ENCODE measurements at regions not wholly inside any gene's neighbourhood (a gene's known extent, or its start where the extent isn't known, plus 50 kb on each side); places are given as distances from the start of the nearest gene placed in this dataset.
"Not testable (repeated sequence)": the region's sequence is repeated elsewhere in the genome, so short reads cannot be mapped to it uniquely, and the experiment has no call there.

DNA sequence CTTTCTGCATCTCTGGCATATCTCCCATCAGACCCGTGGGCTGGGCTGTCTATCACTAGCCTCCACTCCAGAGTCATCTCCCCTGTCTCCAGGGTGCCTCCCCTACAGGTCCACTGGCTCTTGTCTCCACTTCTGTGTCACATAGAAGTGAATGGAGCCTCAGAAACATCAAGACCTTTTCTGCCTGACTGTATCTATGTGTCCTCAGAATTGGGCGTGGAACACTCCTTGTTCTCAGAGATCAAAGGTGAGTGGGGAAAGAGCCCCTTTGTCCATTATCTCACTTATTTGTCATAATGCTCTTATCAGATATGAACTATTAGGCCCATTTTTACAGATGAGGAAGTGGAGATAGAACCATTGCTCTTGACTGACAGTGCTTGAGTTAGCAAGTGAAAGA, 211.0 kb downstream of the CYRIA start:
- DNase-seq = no peak

DNA sequence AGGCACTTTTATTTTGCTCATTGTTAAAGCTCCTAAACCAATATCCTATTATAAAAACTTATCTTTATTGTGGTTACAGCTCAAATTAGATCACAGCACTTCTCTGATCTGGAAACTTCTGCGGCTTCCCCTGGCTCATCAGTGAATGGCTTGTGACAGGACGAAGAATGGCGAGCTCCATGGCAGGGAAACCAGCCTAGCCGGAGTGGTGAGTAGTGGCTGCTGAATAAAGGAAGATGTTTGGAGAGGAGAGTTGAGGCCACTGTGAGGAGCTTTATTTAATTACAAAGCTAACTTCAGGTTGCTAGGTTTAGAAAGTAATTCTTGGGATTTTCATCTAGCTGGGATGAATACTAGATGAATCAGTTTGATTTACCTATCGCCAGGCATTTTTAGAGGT, 213.5 kb downstream of the CYRIA start:
- DNase-seq = no peak

DNA sequence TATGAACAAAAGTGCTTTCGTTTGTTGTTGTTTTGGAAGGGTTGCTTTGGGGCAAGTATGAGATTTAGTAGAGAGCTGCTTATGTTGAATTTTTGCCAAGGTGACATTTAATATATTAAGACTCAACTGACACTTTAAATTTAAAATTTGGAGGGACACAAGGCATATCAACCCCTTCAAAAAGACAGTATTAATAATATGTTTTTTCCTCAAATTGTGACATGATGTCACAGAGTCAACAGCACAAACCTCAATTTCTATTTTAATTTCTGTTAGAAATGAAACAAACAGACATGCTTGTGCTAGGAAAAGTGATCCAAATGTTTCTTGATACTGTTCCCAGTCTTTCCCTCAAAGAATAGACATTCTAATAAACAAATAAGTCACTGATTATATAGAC, 218.9 kb downstream of the CYRIA start:
- DNase-seq = no peak

DNA sequence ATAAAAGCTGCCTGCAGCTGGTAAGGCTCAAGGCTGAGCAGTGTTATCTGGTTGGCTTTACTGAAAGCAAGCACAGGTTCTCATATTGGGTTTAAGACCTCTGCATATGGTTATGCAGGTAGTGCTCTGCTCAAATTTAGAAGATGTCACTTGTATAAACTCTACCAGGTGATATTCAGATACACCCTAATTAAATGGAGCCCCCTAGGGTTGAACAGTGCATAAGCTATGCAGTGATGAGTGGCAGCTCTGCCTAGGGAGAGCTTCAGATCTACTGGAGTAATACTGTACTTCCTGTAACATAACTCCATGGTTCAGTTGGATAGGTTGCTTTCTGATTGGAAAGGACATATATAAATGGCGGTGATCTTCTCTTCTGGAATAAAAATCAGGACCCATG, 222.7 kb downstream of the CYRIA start:
- DNase-seq = no peak

DNA sequence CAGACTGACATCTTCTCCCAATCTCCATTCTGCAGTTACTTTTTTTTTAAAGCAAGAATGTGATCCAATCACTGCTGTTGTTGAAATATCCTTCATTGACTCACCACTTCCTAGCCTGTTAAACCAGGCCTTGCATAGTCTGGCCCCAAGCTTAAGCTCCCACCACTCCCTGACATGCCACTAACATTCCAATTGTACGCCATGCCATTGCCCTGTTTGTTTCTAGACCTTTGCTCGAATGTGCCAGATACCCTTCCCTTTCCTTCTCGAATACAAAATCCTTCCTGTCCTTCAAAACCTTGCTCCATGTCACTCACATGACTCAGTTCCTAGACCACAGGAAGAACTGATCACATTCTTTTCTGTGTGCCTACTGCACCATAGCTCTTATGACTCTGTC, 224.2 kb downstream of the CYRIA start:
- no peak for DNase-seq

DNA sequence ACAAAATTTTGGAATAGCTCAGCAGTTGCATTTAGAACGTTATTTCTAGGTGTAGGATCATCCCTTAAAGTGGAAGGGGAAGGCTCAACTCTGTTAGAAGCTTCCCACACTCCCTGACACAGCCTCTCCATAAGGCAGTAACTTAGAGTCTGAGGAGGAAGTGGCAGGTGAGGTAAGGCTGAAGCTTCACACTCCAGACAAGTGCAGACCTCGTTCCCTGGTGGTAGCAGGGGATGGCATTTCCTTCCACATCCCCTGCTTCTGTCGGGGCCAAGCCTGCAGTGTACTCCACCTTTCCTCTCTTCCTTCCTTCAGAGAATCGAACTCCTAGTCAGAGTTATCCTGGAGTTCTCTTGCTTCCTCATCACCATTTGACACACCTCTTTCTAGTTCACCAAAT, 224.7 kb downstream of the CYRIA start:
- no peak for DNase-seq

DNA sequence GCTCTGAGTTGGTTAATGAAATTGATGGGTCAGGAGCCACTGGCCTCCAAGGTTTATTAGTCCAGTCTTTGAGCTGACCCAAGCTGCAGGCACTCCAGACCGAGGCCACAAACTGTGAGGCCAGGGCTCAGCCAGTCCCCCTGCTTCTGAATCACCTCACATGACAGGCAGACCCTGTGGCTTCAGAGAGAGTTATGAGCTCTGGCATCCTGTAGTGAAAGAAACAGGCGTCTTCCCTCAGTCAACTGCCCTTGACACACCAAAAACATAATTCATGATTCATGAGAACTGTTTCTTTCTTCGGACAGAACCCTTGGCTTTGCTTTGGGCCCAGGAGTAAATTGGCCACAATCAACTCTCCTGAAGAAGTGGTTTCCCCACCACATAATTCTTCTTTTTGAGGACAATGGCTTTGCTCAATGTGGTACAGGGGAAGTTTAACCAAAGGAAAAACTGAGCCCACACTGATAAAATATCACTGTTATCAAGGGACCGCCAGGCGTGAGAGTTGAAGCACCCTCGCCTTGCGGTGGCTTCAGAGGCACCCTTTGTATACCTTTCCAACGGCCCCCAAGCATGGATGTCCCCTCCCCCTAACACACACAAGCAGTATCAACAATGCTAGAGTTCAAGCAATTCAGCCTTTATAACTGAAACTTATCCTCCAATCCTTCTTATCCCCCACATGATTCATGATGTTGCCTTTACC, 226.9 kb downstream of the CYRIA start:
- DNase-seq = no peak

DNA sequence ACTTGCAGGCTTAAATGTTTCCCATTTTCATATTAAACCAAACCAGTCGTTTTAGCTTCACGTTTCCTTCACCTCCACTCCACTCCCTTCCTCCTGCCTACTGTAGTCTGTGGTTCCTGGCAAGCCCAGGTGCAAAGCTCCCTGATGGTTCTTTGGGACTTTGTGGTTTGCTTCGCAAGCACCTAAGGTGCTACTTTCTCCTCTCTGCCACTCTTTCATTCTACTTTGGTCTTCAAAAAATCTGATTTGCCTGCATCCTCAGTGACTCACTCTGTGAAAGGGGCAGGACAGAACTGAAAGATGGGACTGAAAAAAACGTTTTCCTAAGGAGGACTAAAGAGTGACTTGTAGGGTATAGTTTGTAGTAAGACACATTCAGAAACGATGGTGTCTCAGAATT, 228.4 kb downstream of the CYRIA start:
- no peak for DNase-seq

DNA sequence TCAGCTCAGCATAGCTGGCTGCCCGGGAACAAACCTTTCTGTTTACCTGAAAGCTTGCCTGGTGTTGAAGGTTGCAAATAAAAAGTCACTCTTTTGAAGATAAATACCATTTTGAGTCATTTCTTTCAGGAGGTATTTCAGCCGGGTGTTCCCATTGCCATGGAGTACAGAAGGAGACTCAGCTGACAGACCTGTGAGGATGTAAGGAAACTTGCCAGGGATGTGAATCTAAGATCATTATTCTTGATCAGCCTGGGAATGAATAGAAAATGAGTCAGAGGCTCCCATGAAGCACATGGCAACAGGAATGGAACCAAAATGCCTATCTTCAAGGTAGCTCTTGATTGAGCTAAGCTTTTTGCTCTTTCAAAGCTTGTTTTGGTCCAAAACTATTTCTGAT, 231.2 kb downstream of the CYRIA start:
- DNase-seq = no peak

DNA sequence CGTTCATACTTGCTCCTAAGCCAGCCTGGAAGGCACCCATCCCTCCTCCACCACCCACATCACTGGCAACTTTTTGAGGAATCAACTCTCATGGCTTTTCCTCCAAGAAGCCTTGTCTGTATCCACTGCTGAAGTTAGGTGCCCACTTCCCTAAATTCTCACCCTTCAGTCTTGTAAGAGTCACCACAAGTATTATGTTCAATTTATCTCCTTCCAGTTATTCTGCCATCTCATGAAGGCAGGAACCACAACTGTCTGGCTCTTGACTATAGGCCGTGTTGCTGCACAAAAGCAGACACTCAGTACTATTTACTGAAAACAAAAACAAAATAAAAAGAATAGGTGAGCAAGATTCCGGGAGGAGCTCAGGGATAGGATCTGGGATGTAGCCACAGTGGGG, 234.8 kb downstream of the CYRIA start:
- DNase-seq = no peak

DNA sequence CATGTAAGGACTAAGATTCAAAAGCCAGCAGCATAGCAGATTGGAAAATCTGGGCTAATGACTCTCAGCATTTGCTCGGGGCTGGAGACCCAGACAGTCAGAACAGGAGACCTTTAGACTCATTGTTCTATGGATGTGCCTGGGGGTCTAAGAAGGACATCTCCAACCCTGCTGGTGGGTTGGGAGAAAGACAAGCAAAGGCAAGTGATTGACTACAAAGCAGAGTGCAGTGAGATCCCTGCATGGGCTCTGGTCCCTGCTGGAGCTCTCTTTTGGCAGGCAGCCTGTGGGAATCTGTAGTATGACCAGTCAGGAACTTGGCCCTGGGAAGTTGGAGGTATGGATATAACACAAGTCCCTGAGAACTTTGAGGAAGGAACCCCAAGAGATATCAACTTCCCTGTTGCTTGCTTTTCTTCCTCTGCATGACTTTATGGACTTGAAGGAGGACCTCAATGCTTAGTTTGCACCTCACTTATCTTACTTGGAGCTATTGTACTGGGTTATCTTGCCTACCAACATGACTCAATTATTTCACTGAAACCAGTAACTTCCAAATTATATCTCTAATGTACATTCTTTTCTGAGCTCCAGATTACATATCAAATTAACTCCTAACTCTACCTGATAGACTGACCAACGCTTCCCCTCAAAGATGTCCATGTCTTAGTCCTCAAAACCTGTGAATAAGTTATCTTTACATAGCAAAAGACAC, 236.0 kb downstream of the CYRIA start:
- no peak for DNase-seq

DNA sequence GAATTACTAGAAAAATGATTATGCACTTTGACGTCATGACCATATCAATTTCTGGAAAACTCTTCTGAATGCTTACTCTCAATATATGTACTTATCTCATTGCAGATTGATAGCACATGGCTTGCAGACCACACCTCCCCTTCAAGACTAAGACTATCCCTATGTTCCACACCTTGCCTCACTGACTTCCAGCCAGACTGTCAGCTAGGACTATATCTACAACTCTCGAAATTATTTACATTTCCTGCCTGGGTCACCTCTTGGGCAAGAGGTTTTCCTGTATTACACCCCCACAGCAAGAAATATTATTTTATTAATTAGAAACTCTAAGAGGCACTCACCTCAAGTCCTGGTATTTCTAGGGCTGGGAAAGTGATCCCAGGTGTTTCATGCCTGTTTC, 236.6 kb downstream of the CYRIA start:
- DNase-seq = no peak

DNA sequence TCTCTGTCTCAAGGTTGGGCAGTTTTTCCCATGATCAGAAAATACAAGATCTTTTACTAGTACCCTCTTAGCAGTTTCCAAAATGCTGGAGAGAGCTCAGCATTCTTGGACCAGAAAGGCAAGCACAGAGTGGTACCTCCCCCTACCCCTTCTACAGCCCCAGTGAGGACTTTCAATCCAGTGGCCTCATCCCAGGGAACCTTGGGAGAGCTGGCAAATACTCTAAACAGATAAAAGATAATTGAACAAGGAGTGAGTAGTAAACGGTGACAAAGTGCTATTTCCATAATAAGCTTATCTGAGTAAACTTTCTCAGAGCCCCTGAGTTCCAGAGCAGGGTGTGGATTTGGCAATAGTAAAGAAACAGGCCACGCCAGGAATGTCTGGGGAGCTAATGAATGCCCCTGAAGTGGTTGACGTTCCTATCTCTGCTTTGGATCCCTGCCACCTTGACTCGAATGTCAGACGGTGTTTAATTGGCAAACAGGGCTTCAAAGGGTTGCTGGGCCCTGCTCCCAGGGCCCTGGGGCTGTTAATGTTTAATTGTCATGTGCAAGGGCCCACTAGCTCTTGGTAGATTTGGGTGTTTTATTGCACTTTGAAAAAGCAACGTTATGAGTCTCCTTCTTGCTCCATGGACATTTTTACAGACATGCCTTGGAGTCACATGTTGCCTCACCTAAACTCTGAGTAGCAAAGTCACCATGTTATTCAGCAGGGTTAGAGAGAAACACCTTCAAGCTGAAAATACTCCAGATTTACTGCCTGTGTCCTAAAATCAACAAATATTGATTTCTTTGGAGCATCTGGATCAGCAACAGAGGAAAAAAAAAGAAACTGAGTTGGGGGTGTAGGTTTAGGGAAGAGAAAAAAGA, 239.9 kb downstream of the CYRIA start:
- DNase-seq = no peak

DNA sequence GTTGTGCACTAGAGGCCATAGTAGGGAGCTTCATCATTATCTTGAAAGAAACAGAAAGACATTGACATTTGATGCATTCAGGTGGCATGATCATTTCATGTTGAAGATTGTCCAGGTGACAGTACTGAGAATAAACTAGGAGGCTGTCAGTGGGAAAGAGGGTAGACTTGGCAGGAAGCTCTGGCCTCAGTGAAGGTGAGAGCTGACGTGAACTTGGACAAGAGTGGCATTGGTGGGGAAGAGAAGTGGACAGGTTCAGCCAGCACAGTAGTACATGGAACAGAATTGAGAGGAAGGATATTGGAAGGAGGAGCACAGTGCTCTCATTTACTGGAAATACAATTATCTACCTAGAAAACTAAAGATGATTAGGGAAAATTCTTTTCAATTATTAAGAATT, 245.2 kb downstream of the CYRIA start:
- no peak for DNase-seq

DNA sequence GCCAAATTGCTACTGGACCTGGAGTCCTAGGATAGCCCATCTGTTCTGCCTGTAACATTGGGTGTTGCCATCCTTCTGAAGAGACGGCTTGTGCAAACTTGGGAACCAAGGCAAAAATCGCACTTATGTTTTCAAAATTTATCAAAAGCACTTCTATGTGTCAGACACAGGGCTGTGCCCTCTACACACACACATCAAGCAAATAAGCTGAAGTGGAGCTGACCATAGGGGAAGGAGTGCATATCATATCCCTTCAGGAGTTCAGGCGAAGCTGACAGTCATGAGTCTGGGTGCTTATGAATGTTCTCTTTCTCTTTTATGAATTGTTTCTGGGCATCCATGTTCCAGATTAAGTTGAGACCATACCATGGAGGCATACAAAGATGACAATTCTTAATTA, 247.9 kb downstream of the CYRIA start:
- DNase-seq = no peak

DNA sequence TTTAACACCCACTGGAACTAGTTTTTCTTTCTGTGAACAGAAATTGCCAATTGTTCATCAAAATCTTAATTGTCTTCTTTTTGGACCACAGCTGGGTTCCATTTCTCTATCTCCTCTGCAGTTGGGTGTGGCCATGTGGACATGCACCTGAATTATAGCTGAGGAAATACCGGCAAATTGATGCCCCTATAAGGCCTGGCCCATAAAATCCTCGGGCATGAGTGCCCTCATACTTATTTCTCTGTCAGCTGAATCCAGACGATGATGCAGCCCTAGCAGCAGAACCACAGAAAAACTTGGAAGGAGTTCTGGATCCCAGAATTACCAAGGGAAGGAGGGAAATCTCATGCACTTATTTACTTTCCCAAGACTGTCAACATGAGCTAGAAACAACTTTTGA, 249.0 kb downstream of the CYRIA start:
- DNase-seq = no peak

DNA sequence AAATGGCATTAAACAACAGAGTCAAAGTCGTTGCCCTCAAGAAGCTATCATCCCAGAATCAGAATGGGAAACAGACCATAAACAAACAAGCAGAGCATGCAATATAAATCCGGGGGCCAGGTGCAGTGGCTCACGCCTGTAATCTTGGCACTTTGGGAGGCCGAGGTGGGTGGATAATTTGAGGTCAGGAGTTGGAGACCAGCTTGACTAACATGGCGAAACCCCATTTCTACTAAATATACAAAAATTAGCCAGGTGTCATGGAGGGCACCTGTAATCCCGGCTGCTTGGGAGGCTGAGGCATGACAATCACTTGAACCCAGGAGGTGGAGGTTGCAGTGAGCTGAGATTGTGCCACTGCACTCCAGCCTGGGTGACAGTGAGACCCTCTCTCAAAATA, 249.8 kb downstream of the CYRIA start:
- DNase-seq = not testable (repeated sequence)

DNA sequence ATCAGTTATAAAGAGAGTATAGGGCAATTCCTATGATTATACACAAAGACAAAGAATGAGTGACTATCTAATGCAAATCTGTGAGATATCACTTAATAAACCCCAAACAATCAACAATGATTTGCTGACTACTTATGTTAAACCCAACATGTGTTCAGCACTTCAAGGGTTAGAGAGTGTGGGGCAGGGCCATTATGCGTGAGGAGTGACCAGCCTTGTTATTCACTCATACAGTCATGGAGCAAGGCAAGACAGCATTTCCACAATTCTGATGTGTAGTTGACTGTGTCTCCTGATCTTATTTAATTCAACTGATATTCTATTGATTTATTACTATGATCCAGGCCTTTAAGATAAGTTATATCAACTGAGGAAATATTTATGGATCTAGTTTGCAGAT, 251.7 kb downstream of the CYRIA start:
- DNase-seq = no peak

DNA sequence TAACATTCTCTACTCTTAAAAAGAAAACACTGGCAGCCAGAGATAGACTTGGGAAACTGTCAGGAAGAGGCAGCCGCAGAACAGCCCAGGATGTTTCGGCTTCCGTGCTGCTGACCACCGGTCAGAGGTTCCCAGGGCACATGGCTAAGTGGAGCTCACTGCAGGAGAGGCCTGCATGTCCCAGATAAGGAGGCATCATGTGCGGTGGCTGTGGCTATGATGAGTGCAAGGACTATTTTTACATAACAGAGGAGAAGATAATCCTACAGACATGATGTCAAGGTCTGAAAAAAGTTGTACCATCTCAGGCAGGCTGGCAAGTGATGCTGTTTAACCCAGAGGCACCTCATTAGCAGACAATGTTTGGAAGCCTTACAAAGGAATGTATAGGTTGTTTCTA, 252.3 kb downstream of the CYRIA start:
- DNase-seq = no peak

DNA sequence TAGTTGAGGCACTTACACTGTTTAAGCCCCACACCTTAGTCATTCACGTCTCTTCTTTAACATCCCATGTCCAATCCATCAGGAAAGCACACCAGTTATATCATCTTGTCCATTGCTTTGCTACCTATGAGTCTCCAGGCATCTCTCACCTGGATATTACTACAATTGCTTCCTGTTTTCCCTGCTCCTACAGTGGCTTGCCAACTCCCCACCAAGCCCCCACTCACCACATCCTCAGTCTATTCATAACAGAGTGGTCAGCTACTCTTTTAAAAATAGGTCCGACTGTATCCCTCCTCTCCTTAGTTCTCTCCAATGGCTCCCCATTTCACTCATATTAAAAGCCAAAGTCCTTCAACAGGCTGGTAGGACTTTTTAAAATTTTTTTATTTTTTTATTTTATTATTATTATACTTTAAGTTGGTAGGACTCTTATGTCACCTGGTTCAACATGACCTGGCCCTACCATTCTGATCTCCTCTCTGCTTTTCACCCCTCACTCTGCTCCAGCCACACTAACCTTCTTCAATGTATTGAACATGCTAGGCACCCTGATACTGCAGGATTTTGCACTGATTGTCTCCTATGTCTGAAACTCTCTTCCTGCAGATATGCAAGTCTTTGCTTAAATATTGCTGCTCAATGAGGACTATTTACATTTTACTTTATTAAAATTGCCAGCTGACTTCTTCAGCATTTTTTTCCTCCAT, 253.2 kb downstream of the CYRIA start:
- no peak for DNase-seq

DNA sequence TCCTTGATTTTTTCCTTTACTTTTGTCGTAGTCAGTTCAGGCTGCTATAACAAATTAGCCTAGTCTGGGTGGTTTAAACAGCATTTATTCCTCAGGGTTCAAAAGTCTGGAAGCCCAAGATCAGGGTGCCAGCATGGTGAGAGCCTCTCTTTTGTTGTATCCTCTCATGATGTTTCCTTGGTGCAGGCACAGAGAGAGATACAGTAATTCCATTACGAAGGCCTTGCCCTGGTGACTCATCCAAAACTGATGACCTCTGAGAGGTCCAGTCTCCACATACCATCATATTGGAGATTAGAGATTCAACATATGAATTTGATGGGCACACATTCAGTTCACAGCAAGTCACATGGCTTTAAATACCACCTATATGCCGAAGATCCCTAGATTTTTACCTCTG, 253.8 kb downstream of the CYRIA start:
- DNase-seq = no peak

DNA sequence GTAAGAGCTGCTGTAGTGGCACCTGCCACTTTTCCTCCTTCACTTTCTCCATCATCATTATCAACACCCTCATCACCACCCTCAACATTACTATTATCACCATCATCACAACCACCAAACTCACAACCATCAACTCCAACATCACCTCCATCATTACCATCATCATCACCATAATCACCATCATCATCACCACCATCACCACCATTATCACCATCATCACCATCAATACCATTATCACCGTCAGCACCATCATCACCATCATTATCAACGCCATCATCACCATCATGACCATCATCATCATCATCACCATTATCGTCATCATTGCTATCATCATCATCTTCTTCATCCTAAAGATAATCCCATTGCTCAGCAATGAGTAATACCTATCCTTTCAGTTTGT, 255.8 kb downstream of the CYRIA start:
- DNase-seq = no peak

DNA sequence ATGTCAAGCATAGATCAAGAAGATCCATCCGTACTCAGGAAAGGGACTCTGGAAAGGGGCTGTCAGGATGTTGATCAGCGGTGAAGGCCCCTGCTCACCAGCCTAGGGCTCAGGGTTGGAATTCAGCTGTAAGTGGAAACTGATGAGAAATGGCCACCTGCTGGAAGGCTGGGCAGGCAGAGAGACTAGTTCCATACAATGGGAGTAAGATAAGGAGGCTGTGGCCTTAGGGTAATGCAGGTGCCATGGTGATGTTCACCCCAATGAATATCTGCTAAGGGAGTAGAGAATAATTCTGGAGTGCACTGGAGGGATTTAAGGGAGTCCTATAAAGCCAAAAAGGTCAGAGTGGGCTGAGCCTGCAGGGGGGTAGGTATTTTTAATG, 256.6 kb downstream of the CYRIA start:
- no peak for DNase-seq
